ENCODE measurements at regions not wholly inside any gene's neighbourhood (a gene's known extent, or its start where the extent isn't known, plus 50 kb on each side); places are given as distances from the start of the nearest gene placed in this dataset.

DNA sequence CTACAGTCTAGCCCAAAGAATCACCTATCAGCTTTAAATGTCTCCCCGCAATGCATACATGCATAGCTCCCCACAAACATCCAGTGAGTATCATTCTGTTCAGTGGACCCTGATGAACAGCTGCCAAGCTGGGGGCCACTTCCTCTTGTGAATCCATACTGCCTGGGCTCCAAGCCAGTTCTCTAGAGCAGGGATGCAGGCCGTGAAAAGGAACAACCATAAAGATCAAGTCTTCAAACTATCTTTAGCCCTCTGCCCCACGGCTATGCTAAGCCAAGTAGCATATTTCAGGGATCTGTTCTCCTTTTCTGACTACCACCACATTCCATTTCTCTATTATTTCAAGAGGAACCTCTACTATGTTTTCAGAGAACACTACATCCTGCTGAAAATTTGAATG lies 191.7 kb upstream of the BTBD3 start:
- TF ChIP-seq, protein P1, sequence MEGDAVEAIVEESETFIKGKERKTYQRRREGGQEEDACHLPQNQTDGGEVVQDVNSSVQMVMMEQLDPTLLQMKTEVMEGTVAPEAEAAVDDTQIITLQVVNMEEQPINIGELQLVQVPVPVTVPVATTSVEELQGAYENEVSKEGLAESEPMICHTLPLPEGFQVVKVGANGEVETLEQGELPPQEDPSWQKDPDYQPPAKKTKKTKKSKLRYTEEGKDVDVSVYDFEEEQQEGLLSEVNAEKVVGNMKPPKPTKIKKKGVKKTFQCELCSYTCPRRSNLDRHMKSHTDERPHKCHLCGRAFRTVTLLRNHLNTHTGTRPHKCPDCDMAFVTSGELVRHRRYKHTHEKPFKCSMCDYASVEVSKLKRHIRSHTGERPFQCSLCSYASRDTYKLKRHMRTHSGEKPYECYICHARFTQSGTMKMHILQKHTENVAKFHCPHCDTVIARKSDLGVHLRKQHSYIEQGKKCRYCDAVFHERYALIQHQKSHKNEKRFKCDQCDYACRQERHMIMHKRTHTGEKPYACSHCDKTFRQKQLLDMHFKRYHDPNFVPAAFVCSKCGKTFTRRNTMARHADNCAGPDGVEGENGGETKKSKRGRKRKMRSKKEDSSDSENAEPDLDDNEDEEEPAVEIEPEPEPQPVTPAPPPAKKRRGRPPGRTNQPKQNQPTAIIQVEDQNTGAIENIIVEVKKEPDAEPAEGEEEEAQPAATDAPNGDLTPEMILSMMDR (IDR thresholded peaks at IDR 0.05; ENCODE audit: unreplicated experiment) = no peak
- no peaks in the 10 kb centered on the region for H3K27me3 Mint-ChIP-seq (ENCODE audit: unreplicated experiment)
- CTCF ChIA-PET = no interaction called here
- H3K9me3 Mint-ChIP-seq (ENCODE audit: low read depth, unreplicated experiment) = peaks cover 3% of the 10 kb centered on the region
- DNase-seq = no peak
- H3K36me3 Mint-ChIP-seq (ENCODE audit: insufficient read depth, unreplicated experiment) = no peaks in the 10 kb centered on the region
- no peak overlapping the region for H3K27ac Mint-ChIP-seq (ENCODE audit: unreplicated experiment)
- intact Hi-C loops (cut with micrococcal nuclease; ENCODE audit: unreplicated experiment) = no loop called here
- no peaks in the 10 kb centered on the region for H3K4me1 Mint-ChIP-seq (ENCODE audit: low read depth, unreplicated experiment)
- no peak overlapping the region for H3K4me3 Mint-ChIP-seq (ENCODE audit: low read depth, unreplicated experiment)
- BruUV-seq (replicated peaks) = no TSS peak

DNA sequence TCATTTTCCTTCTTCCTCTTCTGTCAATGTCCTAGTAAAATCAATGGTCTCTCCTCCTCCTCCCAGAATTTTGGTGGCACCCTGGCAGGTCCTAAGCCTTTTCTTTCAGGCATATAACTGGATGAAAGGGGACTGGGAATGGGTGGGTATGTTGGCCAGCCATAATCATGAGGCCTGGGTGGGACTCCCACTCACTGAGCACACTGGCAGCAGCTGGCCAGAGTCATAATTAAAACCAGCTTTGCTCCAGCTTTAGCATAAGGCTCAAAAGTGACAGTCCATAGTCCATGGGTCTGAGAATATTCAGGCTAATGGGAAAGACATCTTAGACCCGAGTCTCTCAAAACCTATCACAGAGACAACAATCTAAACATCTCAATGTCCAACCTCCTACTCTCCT lies 190.0 kb upstream of the BTBD3 start:
- peaks cover 3% of the 10 kb centered on the region for H3K9me3 Mint-ChIP-seq (ENCODE audit: low read depth, unreplicated experiment)
- no peaks in the 10 kb centered on the region for H3K36me3 Mint-ChIP-seq (ENCODE audit: insufficient read depth, unreplicated experiment)
- CTCF ChIA-PET = no interaction called here
- H3K4me1 Mint-ChIP-seq (ENCODE audit: low read depth, unreplicated experiment) = no peaks in the 10 kb centered on the region
- H3K27ac Mint-ChIP-seq (ENCODE audit: unreplicated experiment) = no peak overlapping the region
- no peak for DNase-seq
- intact Hi-C loops (cut with micrococcal nuclease; ENCODE audit: unreplicated experiment) = no loop called here
- BruUV-seq (replicated peaks) = no TSS peak
- H3K4me3 Mint-ChIP-seq (ENCODE audit: low read depth, unreplicated experiment) = no peak overlapping the region
- H3K27me3 Mint-ChIP-seq (ENCODE audit: unreplicated experiment) = no peaks in the 10 kb centered on the region
- TF ChIP-seq, protein P1 (IDR thresholded peaks at IDR 0.05; ENCODE audit: unreplicated experiment) = no peak

DNA sequence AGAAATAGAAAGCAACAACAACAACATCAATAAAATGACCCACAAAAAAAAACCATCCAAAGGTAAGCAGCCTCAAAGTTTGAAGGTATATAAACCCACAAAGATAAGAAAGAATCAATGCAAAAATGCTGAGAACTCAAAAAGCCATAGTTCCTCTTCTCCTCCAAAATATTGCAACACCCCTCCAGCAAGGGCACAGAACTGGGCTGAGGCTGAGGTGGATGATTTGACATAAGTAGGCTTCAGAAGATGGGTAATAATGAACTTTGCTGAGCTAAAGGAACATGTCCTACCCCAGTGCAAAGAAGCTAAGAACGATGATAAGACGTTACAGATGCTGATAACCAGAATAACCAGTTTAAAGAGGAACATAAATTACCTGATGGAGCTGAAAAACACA lies 188.8 kb upstream of the BTBD3 start:
- H3K27ac Mint-ChIP-seq (ENCODE audit: unreplicated experiment) = no peak overlapping the region
- CTCF ChIA-PET = no interaction called here
- no peaks in the 10 kb centered on the region for H3K36me3 Mint-ChIP-seq (ENCODE audit: insufficient read depth, unreplicated experiment)
- DNase-seq = no peak
- TF ChIP-seq, protein P1 (IDR thresholded peaks at IDR 0.05; ENCODE audit: unreplicated experiment) = no peak
- H3K4me1 Mint-ChIP-seq (ENCODE audit: low read depth, unreplicated experiment) = no peaks in the 10 kb centered on the region
- H3K9me3 Mint-ChIP-seq (ENCODE audit: low read depth, unreplicated experiment) = peaks cover 3% of the 10 kb centered on the region
- no peaks in the 10 kb centered on the region for H3K27me3 Mint-ChIP-seq (ENCODE audit: unreplicated experiment)
- H3K4me3 Mint-ChIP-seq (ENCODE audit: low read depth, unreplicated experiment) = no peak overlapping the region
- intact Hi-C loops (cut with micrococcal nuclease; ENCODE audit: unreplicated experiment) = no loop called here
- no TSS peak for BruUV-seq (replicated peaks)

DNA sequence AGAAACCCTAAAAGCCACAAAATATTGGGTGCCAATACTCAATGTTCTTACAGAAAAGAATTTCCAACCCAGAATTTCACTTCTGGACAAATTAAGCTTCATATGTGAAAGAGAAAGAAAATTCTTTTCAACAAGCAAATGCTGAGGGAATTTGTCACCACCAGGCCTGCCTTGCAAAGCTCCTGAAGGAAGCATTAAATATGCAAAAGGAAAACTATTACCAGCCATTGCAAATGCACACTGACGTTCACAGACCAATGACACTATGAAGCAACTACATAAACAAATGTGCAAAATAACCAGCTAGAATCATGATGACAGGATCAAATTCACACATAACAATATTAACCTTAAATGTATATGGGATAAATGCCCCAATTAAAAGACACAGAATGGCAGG lies 187.9 kb upstream of the BTBD3 start:
- BruUV-seq (replicated peaks) = no TSS peak
- TF ChIP-seq, protein P1 (IDR thresholded peaks at IDR 0.05; ENCODE audit: unreplicated experiment) = no peak
- Mint-ChIP-seq H3K36me3 (ENCODE audit: insufficient read depth, unreplicated experiment) (no peaks in the 10 kb centered on the region), H3K27me3 (ENCODE audit: unreplicated experiment) (no peaks in the 10 kb centered on the region), H3K4me1 (ENCODE audit: low read depth, unreplicated experiment) (no peaks in the 10 kb centered on the region), H3K27ac (ENCODE audit: unreplicated experiment) (no peak overlapping the region), H3K4me3 (ENCODE audit: low read depth, unreplicated experiment) (no peak overlapping the region), H3K9me3 (ENCODE audit: low read depth, unreplicated experiment) (peaks cover 3% of the 10 kb centered on the region)
- intact Hi-C loops (cut with micrococcal nuclease; ENCODE audit: unreplicated experiment) = no loop called here
- no peak for DNase-seq
- CTCF ChIA-PET = no interaction called here

DNA sequence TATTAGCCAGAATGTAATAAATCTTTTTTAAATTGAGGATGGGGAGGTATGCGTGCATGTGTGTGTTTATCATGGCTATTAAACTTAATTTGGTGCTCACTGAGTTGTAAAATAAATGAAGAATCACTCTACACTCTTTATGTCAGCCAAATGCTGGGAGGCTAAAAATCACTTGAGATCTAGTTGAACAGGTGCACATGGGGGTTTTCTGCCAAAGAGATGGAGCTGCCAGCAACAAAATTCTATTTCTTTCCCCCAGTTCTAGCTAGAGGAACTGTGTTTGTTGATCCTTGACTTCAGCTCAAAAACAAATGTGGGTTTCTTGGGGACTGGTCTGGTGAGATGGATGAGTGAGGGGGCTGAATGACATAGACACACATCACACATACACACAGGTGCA lies 183.3 kb upstream of the BTBD3 start:
- intact Hi-C loops (cut with micrococcal nuclease; ENCODE audit: unreplicated experiment) = no loop called here

More for the DNA sequence above, 183.3 kb upstream of the BTBD3 start:
- H3K9me3 Mint-ChIP-seq (ENCODE audit: low read depth, unreplicated experiment) = peaks cover 3% of the 10 kb centered on the region
- no TSS peak for BruUV-seq (replicated peaks)
- no peaks in the 10 kb centered on the region for H3K36me3 Mint-ChIP-seq (ENCODE audit: insufficient read depth, unreplicated experiment)
- TF ChIP-seq, protein P1 (IDR thresholded peaks at IDR 0.05; ENCODE audit: unreplicated experiment) = no peak
- CTCF ChIA-PET = interaction anchor here (0.6 kb wide), 1 partner anchor 60 kb away, joined by 3 read pairs; no protein-coding TSS in a partner anchor
- DNase-seq = no peak
- no peak overlapping the region for H3K4me3 Mint-ChIP-seq (ENCODE audit: low read depth, unreplicated experiment)
- no peaks in the 10 kb centered on the region for H3K27me3 Mint-ChIP-seq (ENCODE audit: unreplicated experiment)
- no peak overlapping the region for H3K27ac Mint-ChIP-seq (ENCODE audit: unreplicated experiment)
- no peaks in the 10 kb centered on the region for H3K4me1 Mint-ChIP-seq (ENCODE audit: low read depth, unreplicated experiment)

Data from Calu3 (cell line).